ENCODE measurements at regions not wholly inside any gene's neighbourhood (a gene's known extent, or its start where the extent isn't known, plus 50 kb on each side); places are given as distances from the start of the nearest gene placed in this dataset.

GRCh38 chr13:34886987-34887386, 55.1 kb upstream of the NBEA start:
- intact Hi-C loops (cut with DNase I; ENCODE audit: low total_unique reads) = no loop called here
- WGBS, 2 donors = 67 to 77% methylated on average over 1 of the region's 1 CpG
- DNase-seq = no peak
- Histone ChIP-seq H3K4me3 (no peak overlapping the region), H3K27ac (no peak overlapping the region), H3K36me3 (ENCODE audit: low read depth, missing control alignments) (no peaks in the 10 kb centered on the region), H3K27me3 (no peaks in the 10 kb centered on the region), H3K4me1 (no peaks in the 10 kb centered on the region), H3K9me3 (no peaks in the 10 kb centered on the region)
- no peak for TF ChIP-seq POLR2A (IDR thresholded peaks at IDR 0.05)

Small RNAs in the stretch of these regions (small RNA-seq; reads per million reads assigned to genes)
- gene AL356321.1 = 0 reads per million in 2 donors
- gene RF00402 = 0 reads per million in 2 donors

All from testis (tissue), 2 donors.